Mucosa of gallbladder (tissue), 1 donor: ENCODE measurements at regions not wholly inside any gene's neighbourhood (a gene's known extent, or its start where the extent isn't known, plus 50 kb on each side); places are given as distances from the start of the nearest gene placed in this dataset.
"Not testable (repeated sequence)": the region's sequence is repeated elsewhere in the genome, so short reads cannot be mapped to it uniquely, and the experiment has no call there.

Source experiments
- DNase-seq: peaks from one replicate; pipeline ENCODE4 v3.0.0-alpha.2; 2020; ENCODE audit warnings: low spot score
- donor health status: DM: no; HTN: no; CAD: no.

- not testable (repeated sequence) for DNase-seq
Measured at GRCh38 chr3:178348561-178349217, 187.5 kb upstream of the KCNMB2 start.

- DNase-seq: not testable (repeated sequence)
Measured at GRCh38 chr3:178349218-178349596, 187.0 kb upstream of the KCNMB2 start.

GRCh38 chr3:178350763-178351162, 185.5 kb upstream of the KCNMB2 start:
- no peak for DNase-seq

- peak; percentile 16 for DNase-seq
Measured at GRCh38 chr3:178352326-178353005, 183.8 kb upstream of the KCNMB2 start.

GRCh38 chr3:178353006-178353694, 183.1 kb upstream of the KCNMB2 start:
- no peak for DNase-seq

GRCh38 chr3:178359728-178360127, 176.5 kb upstream of the KCNMB2 start:
- no peak for DNase-seq

- DNase-seq: not testable (repeated sequence)
Measured at GRCh38 chr3:178363048-178363447, 173.2 kb upstream of the KCNMB2 start.

GRCh38 chr3:178367817-178368617, 168.2 kb upstream of the KCNMB2 start:
- no peak for DNase-seq

- no peak for DNase-seq
Measured at GRCh38 chr3:178369006-178369405, 167.2 kb upstream of the KCNMB2 start.

GRCh38 chr3:178369811-178370210, 166.4 kb upstream of the KCNMB2 start:
- no peak for DNase-seq

- no peak for DNase-seq
Measured at GRCh38 chr3:178370387-178370786, 165.8 kb upstream of the KCNMB2 start.

- DNase-seq: no peak
Measured at GRCh38 chr3:178381555-178381954, 154.7 kb upstream of the KCNMB2 start.

- DNase-seq: no peak
Measured at GRCh38 chr3:178381971-178382448, 154.2 kb upstream of the KCNMB2 start.

- no peak for DNase-seq
Measured at GRCh38 chr3:178382449-178383061, 153.7 kb upstream of the KCNMB2 start.

- no peak for DNase-seq
Measured at GRCh38 chr3:178384321-178385230, 151.7 kb upstream of the KCNMB2 start.

GRCh38 chr3:178385280-178385952, 150.8 kb upstream of the KCNMB2 start:
- peak; percentile 31 for DNase-seq

GRCh38 chr3:178386401-178386800, 149.8 kb upstream of the KCNMB2 start:
- no peak for DNase-seq

GRCh38 chr3:178386880-178387279, 149.4 kb upstream of the KCNMB2 start:
- DNase-seq: no peak

- DNase-seq: no peak
Measured at GRCh38 chr3:178388473-178388872, 147.8 kb upstream of the KCNMB2 start.

- DNase-seq: no peak
Measured at GRCh38 chr3:178389258-178389657, 147.0 kb upstream of the KCNMB2 start.
